Vagina (tissue), 2 donors: ENCODE measurements at regions not wholly inside any gene's neighbourhood (a gene's known extent, or its start where the extent isn't known, plus 50 kb on each side); places are given as distances from the start of the nearest gene placed in this dataset.

Experiments used
- DNase-seq, 2 donors: peaks; one replicate each; pipeline ENCODE4 v3.0.0-alpha.2; 2017; ENCODE audit errors: extremely low spot score in 2 of 2
- H3K27ac ChIP-seq: fragments of 200-600 bp; sonication (generic); one replicate; pipeline ENCODE4 v1.5.1; 2019
- H3K27me3 ChIP-seq: fragments of 200-600 bp; sonication (generic); one replicate; pipeline ENCODE4 v1.5.1; 2019
- H3K36me3 ChIP-seq, 2 donors: fragments of 200-600 bp; sonication (generic); one replicate each; pipeline ENCODE4 v1.5.1; 2017 to 2019
- H3K4me1 ChIP-seq: fragments of 200-600 bp; sonication (generic); one replicate; pipeline ENCODE4 v1.5.1; 2019
- H3K4me3 ChIP-seq, 2 donors: fragments of 200-600 bp; sonication (generic); 1 replicate in 1 of 2; 2 replicates in 1 of 2; pipeline ENCODE4 v1.5.1; 2016 to 2019
- H3K9me3 ChIP-seq: fragments of 200-600 bp; sonication (generic); one replicate; pipeline ENCODE4 v1.5.1; 2019
- POLR2A ChIP-seq, 2 donors: fragments of 450-650 bp; IDR thresholded peaks; one replicate each; pipeline ENCODE4 v1.6.1; 2017; ENCODE audit warnings: antibody characterized with exemption in 2 of 2, mild to moderate bottlenecking in 2 of 2, moderate library complexity in 2 of 2
- POLR2AphosphoS5 ChIP-seq, 2 donors: sonication (generic); formaldehyde crosslinking; IDR thresholded peaks; one replicate each; pipeline ENCODE4 v1.9.0; 2017; ENCODE audit warnings: antibody characterized with exemption in 2 of 2, mild to moderate bottlenecking in 2 of 2, low read depth in 1 of 2; ENCODE audit not compliant: insufficient read depth in 1 of 2
- intact Hi-C: fragments of 100-400 bp; cut with DNase I; formaldehyde crosslinking; loops from one replicate; pipeline ENCODE4 v1.15.1; 2023
- TF ChIP-seq, protein P1 (sequence below), 3 experiments: fragments of 450-650 bp in 2 of 3; fragments of 200-600 bp in 1 of 3; sonication (generic) in 1 of 3; IDR thresholded peaks; one replicate each; pipeline ENCODE4 v1.5.1; 2017 to 2019; ENCODE audit warnings: antibody characterized with exemption in 3 of 3, mild to moderate bottlenecking in 2 of 3, moderate library complexity in 2 of 3

DNA sequence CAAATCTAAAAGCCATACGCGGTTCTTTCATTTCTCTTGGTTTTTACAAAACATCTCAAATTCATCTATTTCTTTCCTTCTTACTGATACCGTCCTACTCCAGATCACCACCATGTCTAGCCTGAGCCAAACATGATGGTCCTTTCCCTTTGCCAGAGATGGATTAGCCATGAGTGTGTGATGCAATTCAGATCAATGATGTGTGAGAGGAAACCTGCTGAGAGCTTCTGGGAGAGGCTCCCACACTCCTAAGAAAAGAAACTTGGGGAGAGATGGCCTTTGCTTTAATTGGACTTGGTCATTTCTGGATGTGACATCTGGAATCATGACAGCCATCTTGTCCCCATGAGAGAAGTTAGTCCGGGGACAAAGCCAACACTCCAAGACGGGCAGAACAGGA lies 367.2 kb downstream of the FGFR2 start:
- Histone ChIP-seq H3K27me3 (no peaks in the 10 kb centered on the region), H3K4me1 (no peaks in the 10 kb centered on the region), H3K4me3 (no peak overlapping the region), H3K27ac (no peak overlapping the region), H3K36me3 (no peaks in the 10 kb centered on the region), H3K9me3 (no peaks in the 10 kb centered on the region)
- intact Hi-C loops: no loop called here
- no peak for DNase-seq
- TF ChIP-seq, protein P1, sequence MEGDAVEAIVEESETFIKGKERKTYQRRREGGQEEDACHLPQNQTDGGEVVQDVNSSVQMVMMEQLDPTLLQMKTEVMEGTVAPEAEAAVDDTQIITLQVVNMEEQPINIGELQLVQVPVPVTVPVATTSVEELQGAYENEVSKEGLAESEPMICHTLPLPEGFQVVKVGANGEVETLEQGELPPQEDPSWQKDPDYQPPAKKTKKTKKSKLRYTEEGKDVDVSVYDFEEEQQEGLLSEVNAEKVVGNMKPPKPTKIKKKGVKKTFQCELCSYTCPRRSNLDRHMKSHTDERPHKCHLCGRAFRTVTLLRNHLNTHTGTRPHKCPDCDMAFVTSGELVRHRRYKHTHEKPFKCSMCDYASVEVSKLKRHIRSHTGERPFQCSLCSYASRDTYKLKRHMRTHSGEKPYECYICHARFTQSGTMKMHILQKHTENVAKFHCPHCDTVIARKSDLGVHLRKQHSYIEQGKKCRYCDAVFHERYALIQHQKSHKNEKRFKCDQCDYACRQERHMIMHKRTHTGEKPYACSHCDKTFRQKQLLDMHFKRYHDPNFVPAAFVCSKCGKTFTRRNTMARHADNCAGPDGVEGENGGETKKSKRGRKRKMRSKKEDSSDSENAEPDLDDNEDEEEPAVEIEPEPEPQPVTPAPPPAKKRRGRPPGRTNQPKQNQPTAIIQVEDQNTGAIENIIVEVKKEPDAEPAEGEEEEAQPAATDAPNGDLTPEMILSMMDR (IDR thresholded peaks at IDR 0.05): no peak
- TF ChIP-seq POLR2A (IDR thresholded peaks at IDR 0.05): no peak

DNA sequence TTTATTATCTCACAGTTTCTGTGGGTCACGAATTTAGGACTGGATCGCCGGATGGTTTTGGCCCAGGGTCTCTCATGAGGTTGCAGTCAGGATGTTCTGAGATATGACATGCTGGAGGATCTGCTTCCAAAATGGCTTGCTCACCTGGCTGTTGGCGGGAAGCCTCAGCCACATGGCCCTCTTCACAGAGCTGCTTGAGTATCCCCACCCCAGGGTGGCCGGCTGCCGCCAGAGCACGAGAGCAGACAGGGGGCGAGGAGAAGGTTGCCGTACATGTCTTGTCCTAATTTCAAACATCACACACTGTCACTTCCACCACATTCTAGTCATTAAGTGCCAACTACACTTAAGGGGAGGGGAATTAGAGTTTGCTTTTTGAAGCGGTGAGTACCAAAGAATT lies 365.8 kb downstream of the FGFR2 start:
- H3K27ac ChIP-seq: no peak overlapping the region
- no peaks in the 10 kb centered on the region for H3K36me3 ChIP-seq
- DNase-seq: no peak
- H3K9me3 ChIP-seq: no peaks in the 10 kb centered on the region
- H3K27me3 ChIP-seq: no peaks in the 10 kb centered on the region
- no peak for TF ChIP-seq POLR2AphosphoS5 (IDR thresholded peaks at IDR 0.05; ENCODE audit: insufficient read depth in 1 of 2, low read depth in 1 of 2)
- TF ChIP-seq, protein P1 (IDR thresholded peaks at IDR 0.05): no peak
- TF ChIP-seq POLR2A (IDR thresholded peaks at IDR 0.05): no peak
- no peak overlapping the region for H3K4me3 ChIP-seq
- no peaks in the 10 kb centered on the region for H3K4me1 ChIP-seq
- intact Hi-C loops: no loop called here

DNA sequence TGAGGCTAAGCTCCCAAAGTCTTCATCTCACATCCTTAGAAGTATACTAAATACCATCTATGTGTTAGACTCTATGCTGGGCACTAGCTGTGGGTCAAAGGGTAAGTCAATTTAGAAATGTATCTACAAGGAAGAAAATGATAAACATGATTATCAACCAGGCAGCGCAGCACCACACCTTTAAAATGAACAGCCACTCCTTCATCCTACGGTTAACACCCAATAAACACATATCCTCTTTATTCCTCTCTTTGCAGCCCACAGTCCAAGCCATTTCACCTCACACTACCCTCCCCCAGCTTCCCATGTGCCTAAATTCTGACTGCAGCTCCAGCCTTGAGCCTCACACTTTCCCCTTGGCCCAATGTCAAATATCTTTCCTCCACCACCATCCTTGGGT lies 362.6 kb downstream of the FGFR2 start:
- no peak for DNase-seq
- Histone ChIP-seq H3K27me3 (no peaks in the 10 kb centered on the region), H3K27ac (no peak overlapping the region), H3K36me3 (no peaks in the 10 kb centered on the region), H3K4me3 (no peak overlapping the region), H3K9me3 (no peaks in the 10 kb centered on the region), H3K4me1 (no peaks in the 10 kb centered on the region)
- intact Hi-C loops: no loop called here
- TF ChIP-seq, protein P1 (IDR thresholded peaks at IDR 0.05): no peak
- TF ChIP-seq POLR2A (IDR thresholded peaks at IDR 0.05): no peak
- TF ChIP-seq POLR2AphosphoS5 (IDR thresholded peaks at IDR 0.05; ENCODE audit: insufficient read depth in 1 of 2, low read depth in 1 of 2): no peak

DNA sequence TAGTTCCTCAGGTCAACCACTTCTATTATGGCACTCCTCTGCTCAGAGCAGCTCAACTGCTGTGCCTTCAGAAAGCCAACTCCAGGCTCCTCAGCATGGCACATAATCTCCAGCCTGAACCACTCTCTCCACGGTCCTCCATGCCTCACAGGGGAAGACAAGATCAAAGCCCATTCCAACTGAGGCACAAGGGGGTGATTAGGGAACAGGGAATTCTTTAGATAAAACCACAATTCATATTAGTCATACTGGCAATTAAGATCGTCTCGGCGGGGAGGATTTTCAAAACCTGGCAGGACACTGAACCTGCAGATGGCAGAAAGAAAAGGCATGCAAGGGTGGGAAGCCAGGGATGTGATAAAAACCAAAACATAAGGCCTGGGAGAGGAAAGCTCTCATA lies 361.6 kb downstream of the FGFR2 start:
- intact Hi-C loops: no loop called here
- TF ChIP-seq, protein P1 (IDR thresholded peaks at IDR 0.05): no peak
- no peak for TF ChIP-seq POLR2AphosphoS5 (IDR thresholded peaks at IDR 0.05; ENCODE audit: insufficient read depth in 1 of 2, low read depth in 1 of 2)
- TF ChIP-seq POLR2A (IDR thresholded peaks at IDR 0.05): no peak
- H3K9me3 ChIP-seq: no peaks in the 10 kb centered on the region
- no peaks in the 10 kb centered on the region for H3K4me1 ChIP-seq
- DNase-seq: no peak
- no peaks in the 10 kb centered on the region for H3K27me3 ChIP-seq
- no peak overlapping the region for H3K4me3 ChIP-seq
- no peak overlapping the region for H3K27ac ChIP-seq
- no peaks in the 10 kb centered on the region for H3K36me3 ChIP-seq

DNA sequence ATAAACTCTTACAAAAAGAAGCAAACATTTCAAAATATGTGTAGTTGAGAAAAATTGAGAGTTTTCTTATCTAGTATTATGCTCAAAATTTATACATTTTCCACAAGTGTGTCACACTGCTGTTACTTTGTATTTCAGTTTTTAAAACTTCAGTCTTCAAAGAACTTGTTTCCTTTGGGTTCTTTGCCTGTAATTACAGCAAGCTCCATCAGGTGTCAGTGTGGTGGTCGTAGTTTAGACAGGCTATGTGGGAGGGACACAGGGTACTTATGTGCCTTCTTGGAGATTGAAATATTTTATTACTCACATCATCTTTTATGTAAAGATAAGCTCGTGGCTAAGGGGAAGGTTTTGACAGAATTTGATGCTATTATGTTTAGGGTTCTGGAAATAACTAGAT lies 360.5 kb downstream of the FGFR2 start:
- Histone ChIP-seq H3K9me3 (no peaks in the 10 kb centered on the region), H3K4me1 (peaks cover 2% of the 10 kb centered on the region), H3K27me3 (no peaks in the 10 kb centered on the region), H3K4me3 (no peak overlapping the region), H3K36me3 (no peaks in the 10 kb centered on the region), H3K27ac (no peak overlapping the region)
- no peak for DNase-seq
- TF ChIP-seq, protein P1 (IDR thresholded peaks at IDR 0.05): no peak
- TF ChIP-seq POLR2A (IDR thresholded peaks at IDR 0.05) (no peak), POLR2AphosphoS5 (IDR thresholded peaks at IDR 0.05; ENCODE audit: insufficient read depth in 1 of 2, low read depth in 1 of 2) (no peak)
- intact Hi-C loops: no loop called here
